Endothelial cell of umbilical vein (primary cell): ENCODE measurements at regions not wholly inside any gene's neighbourhood (a gene's known extent, or its start where the extent isn't known, plus 50 kb on each side); places are given as distances from the start of the nearest gene placed in this dataset.

Source experiments
- BruUV-seq: library from RNA; stranded (reverse); fragments of 400-500 nt; replicated peaks from 2 replicates; lab custom pipeline; 2021; lab: Mats Ljungman, UMichigan
- CTCF ChIA-PET: fragments of 300-600, 350-600 bp; sonication (Branson Sonifier 250); formaldehyde crosslinking; loops from one replicate; lab custom pipeline; 2021; ENCODE audit warnings: antibody characterized with exemption, inconsistent platforms; lab: Charles Lee
- POLR2A ChIA-PET: fragments of 300-600, 350-600 bp; sonication (Branson Sonifier 250); formaldehyde crosslinking; loops from one replicate; lab custom pipeline; 2021; ENCODE audit warnings: antibody characterized with exemption, inconsistent platforms; lab: Charles Lee
- DNase-seq: peaks from one replicate; pipeline ENCODE4 v3.0.0-alpha.2; 2011; ENCODE audit warnings: low read depth, low spot score
- FAIRE-seq: peaks from 2 replicates; lab custom pipeline; 2011; peaks lifted over from hg19 to GRCh38; lab: Jason Lieb, UNC
- H2AFZ ChIP-seq: 2 replicates; pipeline ENCODE4 v1.6.0; 2012; ENCODE audit warnings: low read depth, low read length, control low read depth, inconsistent platforms
- H3K27ac ChIP-seq: 2 replicates; pipeline ENCODE4 v1.5.1; 2011; ENCODE audit warnings: low read depth, mild to moderate bottlenecking, control low read depth, low read length, moderate library complexity; ENCODE audit not compliant: insufficient read depth
- H3K27me3 ChIP-seq, 2 experiments: 2 replicates each; pipeline versions ENCODE4 v1.6.0 to v1.6.1; 2011; ENCODE audit warnings: low read length in 2 of 2, mixed read lengths in 1 of 2; ENCODE audit not compliant: control insufficient read depth in 2 of 2, insufficient read depth in 2 of 2
- H3K36me3 ChIP-seq, 2 experiments: 2 replicates in 1 of 2; 3 replicates in 1 of 2; pipeline ENCODE4 v1.5.1; 2011; ENCODE audit warnings: low read length in 2 of 2, mild to moderate bottlenecking in 1 of 2, moderate library complexity in 1 of 2; ENCODE audit not compliant: control insufficient read depth in 2 of 2, insufficient read depth in 2 of 2; ENCODE audit errors: extremely low read depth in 1 of 2
- H3K4me1 ChIP-seq: 3 replicates; pipeline ENCODE4 v1.5.1; 2011; ENCODE audit warnings: mild to moderate bottlenecking, low read length; ENCODE audit not compliant: control insufficient read depth, insufficient read depth; ENCODE audit errors: extremely low read depth
- H3K4me2 ChIP-seq: 2 replicates; pipeline ENCODE4 v1.6.1; 2011; ENCODE audit warnings: low read length, control low read depth, mixed read lengths; ENCODE audit not compliant: insufficient read depth
- H3K4me3 ChIP-seq, 3 experiments: fragments of 200-600 bp in 1 of 3; sonication (generic), shearing (Covaris generic) in 1 of 3; replicated peaks in 1 of 3; 2 replicates each; pipeline ENCODE4 v1.5.1; 2011 to 2016; ENCODE audit warnings: control low read depth in 3 of 3, low read length in 3 of 3, mild to moderate bottlenecking in 2 of 3, inconsistent platforms in 1 of 3, low read depth in 1 of 3, moderate library complexity in 1 of 3; ENCODE audit not compliant: insufficient read depth in 1 of 3
- H3K79me2 ChIP-seq: 2 replicates; pipeline ENCODE4 v1.6.0; 2012; ENCODE audit warnings: low read length, inconsistent platforms; ENCODE audit not compliant: control insufficient read depth, insufficient read depth
- H3K9ac ChIP-seq: replicated peaks from 2 replicates; pipeline ENCODE3; 2011; ENCODE audit warnings: low read length, control low read depth; ENCODE audit not compliant: insufficient read depth; ENCODE audit errors: extremely low read depth
- H3K9me1 ChIP-seq: replicated peaks from 3 replicates; pipeline ENCODE4 v1.6.0; 2011; ENCODE audit warnings: mild to moderate bottlenecking, low read length; ENCODE audit not compliant: control insufficient read depth, insufficient read depth; ENCODE audit errors: extremely low read depth
- H3K9me3 ChIP-seq: replicated peaks from 2 replicates; pipeline ENCODE4 v1.5.1; 2012; ENCODE audit warnings: low read length, inconsistent platforms; ENCODE audit not compliant: control insufficient read depth, insufficient read depth
- H4K20me1 ChIP-seq: replicated peaks from 2 replicates; pipeline ENCODE3; 2011; ENCODE audit warnings: mild to moderate bottlenecking, low read length; ENCODE audit not compliant: control insufficient read depth, insufficient read depth; ENCODE audit errors: extremely low read depth
- CTCF ChIP-seq, 2 donors: IDR thresholded peaks; 1 replicate in 1 of 2; 2 replicates in 1 of 2; pipeline ENCODE4 v1.5.1; 2011; ENCODE audit warnings: low read length in 2 of 2, mild to moderate bottlenecking in 2 of 2, moderate library complexity in 2 of 2, control low read depth in 1 of 2, inconsistent platforms in 1 of 2, low read depth in 1 of 2; ENCODE audit not compliant: insufficient read depth in 1 of 2; ENCODE audit errors: extremely low read depth in 1 of 2
- EZH2 ChIP-seq: IDR thresholded peaks from 2 replicates; pipeline ENCODE4 v1.6.1; 2012; ENCODE audit warnings: borderline replicate concordance, low read depth, mild to moderate bottlenecking, moderate library complexity, low read length, inconsistent platforms; ENCODE audit not compliant: severe bottlenecking
- FOS ChIP-seq: IDR thresholded peaks from 2 replicates; pipeline ENCODE4 v1.6.1; 2011; ENCODE audit warnings: mild to moderate bottlenecking, low read length, moderate library complexity, borderline replicate concordance; ENCODE audit not compliant: insufficient read depth
- GATA2 ChIP-seq: IDR thresholded peaks from 2 replicates; pipeline ENCODE4 v1.7.0; 2011; ENCODE audit warnings: low read depth, mild to moderate bottlenecking, moderate library complexity, mixed read lengths, low read length; ENCODE audit not compliant: insufficient read length, insufficient read depth
- JUN ChIP-seq: IDR thresholded peaks from 2 replicates; pipeline ENCODE4 v1.6.1; 2011; ENCODE audit warnings: borderline replicate concordance, low read depth; ENCODE audit not compliant: insufficient read length, insufficient read depth
- MAX ChIP-seq: IDR thresholded peaks from 2 replicates; pipeline ENCODE4 v1.6.1; 2011; ENCODE audit not compliant: insufficient read depth, insufficient read length
- MYC ChIP-seq: IDR thresholded peaks from one replicate; pipeline ENCODE4 v1.6.1; 2011; ENCODE audit warnings: mild to moderate bottlenecking, low read depth, low read length
- POLR2A ChIP-seq: IDR thresholded peaks from 2 replicates; pipeline ENCODE4 v1.6.1; 2012; ENCODE audit warnings: low read depth, mild to moderate bottlenecking, control low read depth, low read length
- POLR2AphosphoS5 ChIP-seq: IDR thresholded peaks from 2 replicates; pipeline ENCODE4 v1.6.1; 2012; ENCODE audit warnings: low read depth, mild to moderate bottlenecking, control low read depth, low read length, moderate library complexity; ENCODE audit not compliant: insufficient read depth
- dilution Hi-C: fragments of 300-500 bp; cut with MboI; formaldehyde crosslinking; loops from one replicate; pipeline ENCODE4 v1.15.0; 2019; ENCODE audit warnings: low sequenced_read_pairs; ENCODE audit not compliant: extremely low pct_ligation_motif_present
- intact Hi-C: fragments of 100-400 bp; cut with micrococcal nuclease; formaldehyde crosslinking; loops from one replicate; pipeline ENCODE4 v1.10.0; 2022

GRCh38 chr12:131642771-131643170, 68.1 kb upstream of the SFSWAP start:
- Histone ChIP-seq H3K27me3 (no peaks in the 10 kb centered on the region), H3K9me1 (no peaks in the 10 kb centered on the region), H3K79me2 (no peaks in the 10 kb centered on the region), H3K4me3 (no peak overlapping the region), H3K27ac (no peak overlapping the region), H4K20me1 (no peaks in the 10 kb centered on the region), H2AFZ (no peak overlapping the region), H3K36me3 (no peaks in the 10 kb centered on the region), H3K9ac (no peak overlapping the region), H3K9me3 (no peaks in the 10 kb centered on the region), H3K4me2 (no peak overlapping the region), H3K4me1 (no peaks in the 10 kb centered on the region)
- peak; percentile 0 for DNase-seq
- TF ChIP-seq FOS (no peak), CTCF (IDR thresholded peaks at IDR 0.05; ENCODE audit: extremely low read depth in 1 of 2, insufficient read depth in 1 of 2, low read depth in 1 of 2, low read length in 2 of 2) (no peak), EZH2 (no peak), POLR2AphosphoS5 (no peak), JUN (no peak), MAX (no peak), POLR2A (no peak), MYC (no peak), GATA2 (no peak)
- ChIA-PET CTCF (no interaction called here), POLR2A (no interaction called here)
- dilution Hi-C loops (no loop called here), intact Hi-C loops (no loop called here)
- BruUV-seq = no TSS peak
- no peak for FAIRE-seq
